ENCODE measurements at regions not wholly inside any gene's neighbourhood (a gene's known extent, or its start where the extent isn't known, plus 50 kb on each side); places are given as distances from the start of the nearest gene placed in this dataset.

GRCh38 chr9:80070071-80070742 is 498.4 kb downstream of the TLE4 start:
- TF ChIP-seq CTCF (IDR thresholded peaks at IDR 0.05): no peak
- no peak for TF ChIP-seq EP300 (IDR thresholded peaks at IDR 0.05)
- no peak for TF ChIP-seq POLR2AphosphoS5 (IDR thresholded peaks at IDR 0.05)
- TF ChIP-seq POLR2A (IDR thresholded peaks at IDR 0.05): no peak
